DMS53 treated with DMSO at 0.1 percent for 48 hours (cell line): ENCODE measurements at regions not wholly inside any gene's neighbourhood (a gene's known extent, or its start where the extent isn't known, plus 50 kb on each side); places are given as distances from the start of the nearest gene placed in this dataset.
"Not testable (repeated sequence)": the region's sequence is repeated elsewhere in the genome, so short reads cannot be mapped to it uniquely, and the experiment has no call there.

Experiments
- DNase-seq: peaks from one replicate; lab custom pipeline; 2025; ENCODE audit not compliant: unreplicated experiment; lab: John Stamatoyannopoulos, UW

- DNase-seq, result no peak
Measured at GRCh38 chr3:135539854-135540253, 425.7 kb upstream of the PPP2R3A start.

GRCh38 chr3:135549928-135550494 lies 415.5 kb upstream of the PPP2R3A start:
- DNase-seq, result no peak

DNA sequence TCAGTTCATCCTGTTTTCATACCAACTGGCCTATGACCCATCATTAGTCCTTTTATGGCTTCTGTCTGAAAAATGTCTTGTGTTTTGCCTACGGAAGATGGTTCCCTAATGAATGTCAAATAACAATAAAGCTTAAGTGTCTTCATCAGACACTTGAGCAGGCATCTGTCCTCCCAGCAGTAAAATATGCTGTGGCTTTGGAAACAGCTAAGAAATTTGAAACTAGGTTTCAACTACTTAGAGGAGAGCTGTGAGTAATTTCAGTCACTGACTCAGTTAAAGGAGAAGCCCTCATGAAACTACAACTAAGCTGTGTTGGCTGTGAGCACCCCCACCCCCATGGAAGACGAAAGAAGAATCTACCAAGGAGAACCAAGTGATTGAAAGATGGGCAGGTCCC lies 409.4 kb upstream of the PPP2R3A start:
- DNase-seq, result no peak

- no peak for DNase-seq
Measured at GRCh38 chr3:135558150-135558783, 407.3 kb upstream of the PPP2R3A start.

- no peak for DNase-seq
Measured at GRCh38 chr3:135558906-135559305, 406.6 kb upstream of the PPP2R3A start.

DNA sequence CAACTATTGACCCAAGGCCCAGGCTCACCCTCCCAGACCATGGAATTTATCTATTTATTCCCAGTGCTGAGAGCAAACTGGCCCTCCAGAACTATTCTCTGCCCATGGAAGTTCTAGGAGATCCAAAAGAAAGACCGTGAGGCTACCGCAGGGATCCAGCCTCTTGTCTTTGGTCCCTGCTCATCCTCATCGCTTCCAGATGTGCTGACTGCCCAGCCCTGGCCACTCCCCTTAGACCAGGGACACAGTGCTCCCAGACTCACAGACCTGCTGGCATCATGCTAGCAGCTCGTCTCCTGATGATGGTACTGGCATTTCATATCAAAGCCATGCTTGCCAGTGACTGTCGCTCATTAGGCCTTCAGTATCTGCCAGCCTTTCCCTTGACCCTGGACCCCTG lies 405.7 kb upstream of the PPP2R3A start:
- DNase-seq, result no peak

DNA sequence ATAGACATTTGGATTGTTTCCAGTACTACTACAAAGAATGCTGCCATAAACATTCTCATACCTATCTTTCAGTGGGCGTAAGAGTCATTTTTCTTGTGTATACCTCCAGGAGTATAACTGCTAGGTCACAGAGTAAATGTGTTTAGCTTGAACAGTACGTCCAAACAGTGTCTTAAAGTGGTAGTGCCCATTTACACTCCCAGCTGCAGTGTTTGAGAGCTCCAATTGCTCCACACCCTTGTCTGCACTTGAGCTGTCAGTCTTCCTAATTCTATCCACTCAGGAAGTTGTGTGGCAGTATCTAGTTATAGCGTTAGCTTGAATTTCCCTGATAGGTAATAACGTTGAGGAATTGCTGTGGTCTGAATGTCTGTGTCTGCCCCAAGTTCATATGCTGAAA lies 404.7 kb upstream of the PPP2R3A start:
- DNase-seq, result no peak

DNA sequence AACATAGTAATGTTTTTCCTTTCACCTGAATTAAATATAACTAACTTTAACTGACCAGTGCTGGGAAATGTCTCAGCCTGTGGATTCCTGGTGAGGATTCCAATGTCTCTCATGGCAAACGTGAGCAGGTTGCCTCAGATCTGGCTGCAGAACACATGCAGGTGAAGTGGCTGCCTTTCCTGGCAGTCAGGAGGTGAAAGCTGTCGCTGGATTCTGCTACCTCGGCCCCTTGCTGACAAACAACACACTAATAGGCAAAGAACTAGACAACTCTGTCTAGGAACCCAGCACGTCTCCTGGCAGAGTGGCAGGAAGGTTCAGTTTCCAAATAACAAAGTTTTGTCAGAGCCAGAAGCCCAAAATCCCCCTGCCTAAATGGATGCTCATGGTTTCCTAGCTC lies 400.8 kb upstream of the PPP2R3A start:
- DNase-seq, result no peak

- no peak for DNase-seq
Measured at GRCh38 chr3:135565546-135565945, 400.0 kb upstream of the PPP2R3A start.

DNA sequence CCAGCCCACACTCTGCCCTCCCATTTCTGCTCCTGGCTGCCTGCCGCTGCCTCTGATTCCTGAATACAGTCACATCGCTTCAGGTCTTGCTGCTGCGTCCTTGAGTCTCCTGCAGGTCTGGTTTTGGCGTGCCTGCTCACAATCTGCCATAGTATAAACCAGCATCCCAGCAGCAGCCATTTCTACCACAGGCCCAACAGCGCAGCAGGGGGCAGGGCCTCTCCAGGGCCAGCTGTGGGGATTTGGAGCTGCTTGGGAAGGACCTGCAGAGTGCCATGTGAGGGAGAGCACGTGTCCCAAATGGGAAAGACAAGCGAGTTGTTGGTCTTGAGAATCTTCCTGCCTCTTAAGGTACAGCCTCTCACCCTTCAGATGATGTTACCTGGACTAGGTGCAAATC lies 398.3 kb upstream of the PPP2R3A start:
- no peak for DNase-seq

DNA sequence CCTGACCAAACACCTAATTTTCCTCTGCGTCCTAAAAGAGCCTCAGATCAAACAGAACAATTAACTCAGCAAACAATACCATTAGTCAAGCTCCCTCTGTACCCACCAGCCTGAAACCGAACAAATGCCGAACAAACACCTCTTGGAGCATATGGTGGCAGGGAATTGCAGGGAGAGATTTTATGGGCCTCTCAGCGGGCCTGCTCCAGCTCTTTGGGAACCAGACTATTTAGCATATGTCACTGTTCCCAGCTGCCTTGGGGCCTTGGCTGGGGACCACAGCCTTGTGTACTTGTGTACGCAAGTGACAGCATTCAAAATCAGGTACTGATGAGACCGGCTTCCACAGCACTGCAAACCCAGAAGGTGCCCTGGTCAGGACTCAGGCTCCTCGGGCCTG lies 388.8 kb upstream of the PPP2R3A start:
- DNase-seq, result no peak

DNA sequence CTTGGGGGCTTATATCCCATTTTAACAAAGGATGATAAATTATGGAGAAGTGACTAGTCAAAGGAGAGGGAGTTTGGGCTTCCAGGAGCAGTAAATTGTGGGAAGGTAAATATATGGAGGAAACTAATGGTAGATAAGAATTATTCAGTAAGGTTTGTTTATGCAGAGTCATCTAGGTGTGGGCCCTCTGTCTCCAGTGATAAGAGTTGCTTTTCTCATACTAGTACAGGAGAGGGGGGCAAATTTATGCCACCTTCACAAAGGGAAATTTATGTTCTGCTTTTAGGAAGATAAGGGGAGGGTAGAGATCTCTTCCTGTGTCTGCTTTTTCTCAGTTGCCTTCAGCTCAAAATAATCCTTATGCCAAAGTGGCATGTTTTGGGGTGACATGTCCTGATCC lies 383.7 kb upstream of the PPP2R3A start:
- DNase-seq, result no peak

DNA sequence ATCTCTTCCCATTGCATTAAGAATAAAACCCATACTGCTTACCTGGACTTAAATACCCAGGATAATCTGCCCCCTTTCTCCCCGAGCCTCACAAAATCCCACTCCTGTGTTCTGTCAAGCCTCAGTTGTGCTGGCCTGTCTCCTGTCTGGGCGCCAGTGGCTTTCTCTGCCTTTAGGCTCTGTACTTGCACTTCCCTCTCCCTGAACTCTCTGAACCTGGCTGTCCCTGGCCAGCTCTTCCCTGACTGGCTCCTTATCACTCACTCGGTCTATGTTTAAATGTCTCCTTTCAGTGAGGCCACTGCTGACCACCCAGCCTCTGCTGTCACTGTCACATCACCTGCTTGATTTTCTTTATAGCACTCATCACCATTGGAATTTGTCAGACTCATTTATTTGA lies 382.7 kb upstream of the PPP2R3A start:
- DNase-seq, result no peak

- no peak for DNase-seq
Measured at GRCh38 chr3:135596563-135596962, 369.0 kb upstream of the PPP2R3A start.

GRCh38 chr3:135597855-135598254 lies 367.7 kb upstream of the PPP2R3A start:
- no peak for DNase-seq

DNA sequence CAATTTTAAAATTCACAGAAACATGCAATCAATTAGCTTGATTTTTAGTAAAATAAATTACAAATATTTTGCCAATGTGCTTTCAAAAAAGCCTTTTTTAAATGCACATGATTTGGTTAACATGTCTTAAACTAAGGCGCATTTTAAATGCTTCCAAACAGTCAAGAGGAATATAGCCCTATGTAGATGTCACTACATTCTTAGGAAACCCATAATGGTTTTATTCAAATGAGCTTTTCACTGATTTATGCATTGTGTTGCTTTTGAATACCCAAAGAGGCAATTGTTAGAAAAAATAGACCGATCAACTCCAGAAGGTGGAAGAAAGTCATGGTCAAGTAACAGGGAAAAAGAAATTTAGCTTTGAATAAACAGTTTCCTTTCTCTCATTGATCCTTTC lies 366.9 kb upstream of the PPP2R3A start:
- no peak for DNase-seq

GRCh38 chr3:135604512-135604911 lies 361.0 kb upstream of the PPP2R3A start:
- DNase-seq, result not testable (repeated sequence)

GRCh38 chr3:135618123-135618522 lies 347.4 kb upstream of the PPP2R3A start:
- no peak for DNase-seq

DNA sequence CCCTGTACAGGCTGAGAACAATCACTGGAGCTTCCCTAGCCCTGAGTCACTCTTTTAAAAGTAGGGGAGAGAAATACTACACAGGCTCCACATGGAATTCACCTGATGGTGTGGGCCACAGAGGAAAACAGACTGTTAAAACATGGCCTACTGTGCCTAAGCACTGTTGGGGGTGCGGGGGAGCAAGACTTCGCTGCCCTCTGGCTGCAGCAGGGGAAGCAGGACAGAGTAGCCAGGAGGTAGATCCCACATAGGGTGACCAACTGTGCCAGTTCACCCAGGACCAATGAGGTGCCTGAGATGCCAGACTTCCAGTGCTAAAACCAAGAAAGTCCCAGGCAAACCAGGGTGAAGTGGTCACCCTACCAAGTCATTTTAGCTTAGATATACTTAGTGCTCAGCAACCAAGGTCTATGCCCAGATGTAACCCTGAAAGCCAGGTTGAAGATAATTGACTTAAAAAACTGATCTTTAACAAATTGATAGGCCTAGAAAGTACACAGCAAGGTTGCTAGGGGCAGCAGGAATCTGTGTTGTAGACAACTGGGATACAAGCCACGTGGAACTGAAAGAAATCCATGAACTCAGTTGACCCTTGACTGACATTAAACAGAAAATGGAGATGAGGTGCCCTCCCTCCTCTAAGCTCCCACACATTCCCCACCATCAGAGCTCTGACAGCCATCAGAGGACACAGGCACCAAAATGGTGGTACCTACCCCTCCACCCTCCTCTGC lies 344.2 kb upstream of the PPP2R3A start:
- DNase-seq, result no peak

GRCh38 chr3:135622215-135622614 lies 343.3 kb upstream of the PPP2R3A start:
- DNase-seq, result no peak

GRCh38 chr3:135622656-135623055 lies 342.9 kb upstream of the PPP2R3A start:
- no peak for DNase-seq

GRCh38 chr3:135623558-135623957 lies 342.0 kb upstream of the PPP2R3A start:
- DNase-seq, result no peak

DNA sequence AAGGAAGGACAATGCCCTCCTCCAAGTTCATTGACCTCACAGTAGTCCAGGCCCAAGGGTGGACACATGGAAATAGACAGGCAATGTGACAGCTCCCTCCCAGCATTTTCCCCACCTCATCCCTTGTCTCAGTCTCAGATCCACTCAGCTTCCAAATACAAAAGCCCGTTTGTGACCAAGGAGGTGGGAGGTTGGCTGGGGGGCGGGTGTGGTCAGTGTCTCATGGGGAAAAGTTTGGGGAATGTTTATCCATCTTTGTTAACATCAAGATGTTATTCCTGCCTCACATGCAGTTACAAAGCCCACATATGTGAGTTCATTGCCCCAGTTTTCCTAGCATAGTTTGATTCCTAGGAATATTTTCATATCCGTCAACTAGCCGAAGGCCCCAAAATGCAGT lies 338.5 kb upstream of the PPP2R3A start:
- no peak for DNase-seq
